ENCODE measurements at regions not wholly inside any gene's neighbourhood (a gene's known extent, or its start where the extent isn't known, plus 50 kb on each side); places are given as distances from the start of the nearest gene placed in this dataset.
A peak's percentile ranks its signal among the peaks of the same experiment; 100 is the strongest.

- WGBS, 2 donors, result 86 to 89% methylated on average over 5 of the region's 5 CpGs
- no peak overlapping the region for H3K4me3 ChIP-seq
- no peaks in the 10 kb centered on the region for H3K4me1 ChIP-seq
- H3K27ac ChIP-seq, result no peak overlapping the region
- TF ChIP-seq EP300 (IDR thresholded peaks at IDR 0.05), result no peak
- no peak for TF ChIP-seq CTCF (IDR thresholded peaks at IDR 0.05)
- no peaks in the 10 kb centered on the region for H3K9me3 ChIP-seq
- DNase-seq (no peak), ATAC-seq (ENCODE audit: low FRiP score in 2 of 2) (no peak)
- H3K36me3 ChIP-seq, result no peaks in the 10 kb centered on the region
- H3K27me3 ChIP-seq, result no peaks in the 10 kb centered on the region
These were observed 205.3 kb downstream of the ZIC4 start for GRCh38 chr3:147201086-147201485.

GRCh38 chr3:147200545-147200944 lies 205.8 kb downstream of the ZIC4 start:
- Histone ChIP-seq H3K27ac (no peak overlapping the region), H3K4me3 (no peak overlapping the region), H3K27me3 (no peaks in the 10 kb centered on the region), H3K4me1 (no peaks in the 10 kb centered on the region), H3K36me3 (no peaks in the 10 kb centered on the region), H3K9me3 (no peaks in the 10 kb centered on the region)
- ATAC-seq (ENCODE audit: low FRiP score in 2 of 2) (no peak), DNase-seq (peak in 1 of 2 donors; percentile 17)
- TF ChIP-seq POLR2AphosphoS5 (IDR thresholded peaks at IDR 0.05), result no peak
- no peak for TF ChIP-seq POLR2A (IDR thresholded peaks at IDR 0.05)
- TF ChIP-seq EP300 (IDR thresholded peaks at IDR 0.05), result no peak
- no peak for TF ChIP-seq CTCF (IDR thresholded peaks at IDR 0.05)
- WGBS, 2 donors, result 75 to 77% methylated on average over 4 of the region's 4 CpGs

DNA sequence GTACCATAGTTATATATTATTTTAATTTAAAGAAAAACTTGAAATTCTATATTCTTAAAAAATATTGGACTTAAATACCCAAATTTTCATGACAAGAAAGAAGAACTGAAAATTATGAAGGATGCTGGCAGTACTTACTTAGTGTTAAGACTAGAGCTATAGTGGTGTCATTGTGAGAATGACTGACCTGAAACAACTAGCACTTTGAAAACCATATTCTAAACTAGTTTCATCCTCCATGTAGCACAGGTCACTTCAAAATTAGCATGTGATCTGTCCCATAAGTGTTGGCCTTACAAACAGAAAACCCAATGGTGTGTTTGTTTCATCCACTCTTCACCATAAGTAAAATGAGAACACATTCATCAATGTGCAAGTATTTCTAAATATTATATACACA lies 208.6 kb downstream of the ZIC4 start:
- H3K36me3 ChIP-seq, result no peaks in the 10 kb centered on the region
- no peak overlapping the region for H3K4me3 ChIP-seq
- no peak overlapping the region for H3K27ac ChIP-seq
- no peaks in the 10 kb centered on the region for H3K27me3 ChIP-seq
- TF ChIP-seq EP300 (IDR thresholded peaks at IDR 0.05) (no peak), POLR2A (IDR thresholded peaks at IDR 0.05) (no peak), POLR2AphosphoS5 (IDR thresholded peaks at IDR 0.05) (no peak), CTCF (IDR thresholded peaks at IDR 0.05) (no peak)
- H3K9me3 ChIP-seq, result no peaks in the 10 kb centered on the region
- DNase-seq (no peak), ATAC-seq (ENCODE audit: low FRiP score in 2 of 2) (no peak)
- no peaks in the 10 kb centered on the region for H3K4me1 ChIP-seq

DNA sequence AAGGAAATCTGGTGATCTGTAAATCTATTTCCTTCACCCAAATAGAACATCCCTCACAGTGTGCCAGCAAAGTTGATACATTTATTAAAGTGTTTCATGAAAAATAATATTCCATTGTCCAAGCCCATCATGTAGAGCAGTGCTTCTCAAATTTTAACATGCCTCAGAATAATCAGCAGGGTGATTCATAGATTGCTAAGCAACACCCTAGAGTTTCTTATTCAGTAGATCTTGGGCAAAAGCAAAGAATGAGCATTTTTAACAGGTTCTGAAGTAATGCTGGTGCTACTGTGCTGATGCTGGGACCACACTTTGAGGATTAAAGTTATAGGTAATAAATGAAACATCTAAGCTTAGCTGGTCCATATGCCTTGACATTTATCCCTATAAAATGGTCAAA lies 210.5 kb downstream of the ZIC4 start:
- DNase-seq (no peak), ATAC-seq (ENCODE audit: low FRiP score in 2 of 2) (no peak)
- no peaks in the 10 kb centered on the region for H3K4me1 ChIP-seq
- H3K36me3 ChIP-seq, result no peaks in the 10 kb centered on the region
- H3K4me3 ChIP-seq, result no peak overlapping the region
- H3K27me3 ChIP-seq, result no peaks in the 10 kb centered on the region
- TF ChIP-seq POLR2AphosphoS5 (IDR thresholded peaks at IDR 0.05), result no peak
- no peak for TF ChIP-seq POLR2A (IDR thresholded peaks at IDR 0.05)
- TF ChIP-seq CTCF (IDR thresholded peaks at IDR 0.05), result no peak
- TF ChIP-seq EP300 (IDR thresholded peaks at IDR 0.05), result no peak
- no peak overlapping the region for H3K27ac ChIP-seq
- no peaks in the 10 kb centered on the region for H3K9me3 ChIP-seq

GRCh38 chr3:147191795-147192385 lies 214.5 kb downstream of the ZIC4 start:
- TF ChIP-seq CTCF (IDR thresholded peaks at IDR 0.05) (peak in 5 of 6 experiments; percentile 52 to 68 (median 58)), EP300 (IDR thresholded peaks at IDR 0.05) (no peak)
- ATAC-seq (ENCODE audit: low FRiP score in 2 of 2) (peak in 1 of 2 donors; percentile 24), DNase-seq (no peak)
- Histone ChIP-seq H3K27me3 (no peaks in the 10 kb centered on the region), H3K36me3 (no peaks in the 10 kb centered on the region), H3K9me3 (no peaks in the 10 kb centered on the region), H3K4me1 (no peaks in the 10 kb centered on the region), H3K27ac (no peak overlapping the region), H3K4me3 (no peak overlapping the region)
- 68 to 78% methylated on average over 2 of the region's 2 CpGs for WGBS, 2 donors
